Neural progenitor cell (in vitro differentiated cells): ENCODE measurements at regions not wholly inside any gene's neighbourhood (a gene's known extent, or its start where the extent isn't known, plus 50 kb on each side); places are given as distances from the start of the nearest gene placed in this dataset.

Source experiments
- DNase-seq: peaks from one replicate; pipeline ENCODE4 v3.0.0-alpha.2; 2016; ENCODE audit warnings: low spot score
- H2AFZ ChIP-seq: fragments of 200-600 bp; sonication (generic); replicated peaks from 2 replicates; pipeline ENCODE4 v1.6.1; 2016; ENCODE audit warnings: antibody characterized with exemption
- H3F3A ChIP-seq: fragments of 200-600 bp; sonication (generic); 2 replicates; pipeline ENCODE4 v1.6.1; 2016; ENCODE audit warnings: antibody characterized with exemption, low read depth
- H3K27ac ChIP-seq: fragments of 200-600 bp; sonication (generic); 2 replicates; pipeline ENCODE4 v1.5.1; 2016; ENCODE audit warnings: mild to moderate bottlenecking
- H3K27me3 ChIP-seq: fragments of 200-600 bp; sonication (generic); 2 replicates; pipeline ENCODE4 v1.6.1; 2016; ENCODE audit warnings: mild to moderate bottlenecking, moderate library complexity
- H3K36me3 ChIP-seq: fragments of 200-600 bp; sonication (generic); 2 replicates; pipeline ENCODE4 v1.5.1; 2016
- H3K4me1 ChIP-seq: fragments of 200-600 bp; sonication (generic); 2 replicates; pipeline ENCODE4 v1.6.1; 2016; ENCODE audit warnings: mixed run types
- H3K4me2 ChIP-seq: fragments of 200-600 bp; sonication (generic); 2 replicates; pipeline ENCODE4 v1.6.1; 2016
- H3K4me3 ChIP-seq: fragments of 200-600 bp; sonication (generic); 2 replicates; pipeline ENCODE4 v1.5.1; 2016
- H3K79me2 ChIP-seq: fragments of 200-600 bp; sonication (generic); 2 replicates; pipeline ENCODE4 v1.6.1; 2016; ENCODE audit warnings: low read depth
- H3K9ac ChIP-seq: fragments of 200-600 bp; sonication (generic); 2 replicates; pipeline ENCODE4 v1.6.1; 2016
- H3K9me3 ChIP-seq: fragments of 200-600 bp; sonication (generic); 2 replicates; pipeline ENCODE4 v1.5.1; 2016; ENCODE audit warnings: low read depth
- H4K20me1 ChIP-seq: fragments of 200-600 bp; sonication (generic); 2 replicates; pipeline ENCODE4 v1.6.1; 2016; ENCODE audit warnings: low read depth
- H3K27ac Mint-ChIP-seq: 3 replicates; pipeline ENCODE4 v1.8.0; 2021; ENCODE audit warnings: mixed read lengths
- H3K27me3 Mint-ChIP-seq: 2 replicates; pipeline ENCODE4 v1.8.0; 2022; ENCODE audit warnings: low read depth, mild to moderate bottlenecking, inconsistent platforms, moderate library complexity, mixed read lengths; ENCODE audit not compliant: insufficient read depth
- H3K36me3 Mint-ChIP-seq: 3 replicates; pipeline ENCODE4 v1.8.0; 2021; ENCODE audit warnings: mixed read lengths
- H3K4me1 Mint-ChIP-seq: 3 replicates; pipeline ENCODE4 v1.8.0; 2021; ENCODE audit warnings: mixed read lengths
- H3K4me3 Mint-ChIP-seq: 3 replicates; pipeline ENCODE4 v1.8.0; 2021; ENCODE audit warnings: mild to moderate bottlenecking, moderate library complexity, mixed read lengths
- H3K9me3 Mint-ChIP-seq: 3 replicates; pipeline ENCODE4 v1.8.0; 2020; ENCODE audit warnings: mixed read lengths
- CTCF ChIP-seq: fragments of 200-600 bp; sonication (generic); IDR thresholded peaks from 2 replicates; pipeline ENCODE4 v1.5.1; 2017; ENCODE audit warnings: antibody characterized with exemption, mild to moderate bottlenecking
- EZH2 ChIP-seq: fragments of 200-600 bp; sonication (generic); IDR thresholded peaks from 2 replicates; pipeline ENCODE4 v1.6.1; 2017; ENCODE audit warnings: antibody characterized with exemption, mild to moderate bottlenecking, moderate library complexity
- EZH2phosphoT487 ChIP-seq: fragments of 200-600 bp; sonication (generic); IDR thresholded peaks from 2 replicates; pipeline ENCODE4 v1.6.1; 2017; ENCODE audit warnings: antibody characterized with exemption

- no peaks in the 10 kb centered on the region for H3K9me3 ChIP-seq
- Mint-ChIP-seq H3K9me3 (peaks cover 5% of the 10 kb centered on the region), H3K36me3 (no peaks in the 10 kb centered on the region), H3K4me3 (no peak overlapping the region), H3K27me3 (peaks cover 5% of the 10 kb centered on the region), H3K4me1 (peaks cover 13% of the 10 kb centered on the region), H3K27ac (peak overlapping the region; percentile 23)
- H3K27ac ChIP-seq: no peak overlapping the region
- no peaks in the 10 kb centered on the region for H3K27me3 ChIP-seq
- H3K79me2 ChIP-seq: no peaks in the 10 kb centered on the region
- no peak overlapping the region for H3K4me3 ChIP-seq
- H3K9ac ChIP-seq: no peak overlapping the region
- H3K4me1 ChIP-seq: no peaks in the 10 kb centered on the region
- H3K36me3 ChIP-seq: no peaks in the 10 kb centered on the region
- no peak overlapping the region for H3K4me2 ChIP-seq
- no peaks in the 10 kb centered on the region for H3F3A ChIP-seq
- no peaks in the 10 kb centered on the region for H4K20me1 ChIP-seq
- TF ChIP-seq EZH2phosphoT487: no peak
- TF ChIP-seq CTCF: no peak
- no peak for TF ChIP-seq EZH2
- no peak overlapping the region for H2AFZ ChIP-seq
- no peak for DNase-seq
Observed at GRCh38 chr12:68481181-68481941, 129.3 kb upstream of the RAP1B start.

GRCh38 chr12:68482014-68482413 is 128.7 kb upstream of the RAP1B start:
- DNase-seq: no peak
- TF ChIP-seq EZH2phosphoT487: no peak
- TF ChIP-seq EZH2: no peak
- no peak for TF ChIP-seq CTCF
- Mint-ChIP-seq H3K9me3 (peaks cover 5% of the 10 kb centered on the region), H3K27me3 (peaks cover 5% of the 10 kb centered on the region), H3K36me3 (no peaks in the 10 kb centered on the region), H3K4me1 (peaks cover 13% of the 10 kb centered on the region), H3K4me3 (no peak overlapping the region), H3K27ac (no peak overlapping the region)
- no peaks in the 10 kb centered on the region for H3K9me3 ChIP-seq
- no peak overlapping the region for H3K4me3 ChIP-seq
- no peak overlapping the region for H2AFZ ChIP-seq
- no peaks in the 10 kb centered on the region for H3K4me1 ChIP-seq
- no peaks in the 10 kb centered on the region for H3F3A ChIP-seq
- no peaks in the 10 kb centered on the region for H4K20me1 ChIP-seq
- H3K36me3 ChIP-seq: no peaks in the 10 kb centered on the region
- no peaks in the 10 kb centered on the region for H3K27me3 ChIP-seq
- no peak overlapping the region for H3K4me2 ChIP-seq
- H3K27ac ChIP-seq: no peak overlapping the region
- no peak overlapping the region for H3K9ac ChIP-seq
- no peaks in the 10 kb centered on the region for H3K79me2 ChIP-seq

DNA sequence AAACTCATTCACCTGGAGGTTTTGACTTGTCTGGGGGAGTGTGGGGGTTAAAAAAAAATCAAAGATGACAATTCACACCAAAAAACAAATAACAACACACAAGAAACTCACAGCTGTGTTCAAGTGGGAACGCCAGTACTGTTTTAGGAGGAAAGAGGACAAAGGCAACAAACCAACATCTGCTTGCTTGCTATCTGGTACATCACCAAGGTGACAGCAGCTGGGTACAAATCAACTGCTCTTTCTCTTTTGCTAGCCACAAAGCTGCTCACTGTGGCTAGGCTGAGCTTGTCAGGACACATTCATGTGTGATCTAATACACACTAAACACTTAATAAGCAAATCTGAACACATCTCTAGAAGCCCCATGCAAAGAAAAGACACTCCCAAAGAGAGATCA is 128.0 kb upstream of the RAP1B start:
- no peaks in the 10 kb centered on the region for H4K20me1 ChIP-seq
- H3K4me1 Mint-ChIP-seq: peaks cover 13% of the 10 kb centered on the region
- no peak for DNase-seq
- H3K9me3 Mint-ChIP-seq: peaks cover 5% of the 10 kb centered on the region
- H3K27ac Mint-ChIP-seq: no peak overlapping the region
- H3K27me3 Mint-ChIP-seq: peaks cover 5% of the 10 kb centered on the region
- H2AFZ ChIP-seq: no peak overlapping the region
- no peaks in the 10 kb centered on the region for H3K36me3 ChIP-seq
- no peak overlapping the region for H3K9ac ChIP-seq
- no peak overlapping the region for H3K4me3 ChIP-seq
- no peaks in the 10 kb centered on the region for H3K9me3 ChIP-seq
- H3F3A ChIP-seq: no peaks in the 10 kb centered on the region
- H3K36me3 Mint-ChIP-seq: no peaks in the 10 kb centered on the region
- H3K4me2 ChIP-seq: no peak overlapping the region
- no peaks in the 10 kb centered on the region for H3K27me3 ChIP-seq
- TF ChIP-seq CTCF (no peak), EZH2 (no peak), EZH2phosphoT487 (no peak)
- no peak overlapping the region for H3K27ac ChIP-seq
- H3K4me1 ChIP-seq: no peaks in the 10 kb centered on the region
- H3K4me3 Mint-ChIP-seq: no peak overlapping the region
- H3K79me2 ChIP-seq: no peaks in the 10 kb centered on the region
